Left renal cortex interstitium (tissue), 4 donors: ENCODE measurements at regions not wholly inside any gene's neighbourhood (a gene's known extent, or its start where the extent isn't known, plus 50 kb on each side); places are given as distances from the start of the nearest gene placed in this dataset.
"Not testable (repeated sequence)": the region's sequence is repeated elsewhere in the genome, so short reads cannot be mapped to it uniquely, and the experiment has no call there.

ENCODE experiments used
- DNase-seq, 4 donors: peaks; one replicate each; pipeline ENCODE4 v3.0.0-alpha.2; 2013; ENCODE audit warnings: low read depth in 4 of 4, low spot score in 2 of 4, missing footprints in 1 of 4

DNA sequence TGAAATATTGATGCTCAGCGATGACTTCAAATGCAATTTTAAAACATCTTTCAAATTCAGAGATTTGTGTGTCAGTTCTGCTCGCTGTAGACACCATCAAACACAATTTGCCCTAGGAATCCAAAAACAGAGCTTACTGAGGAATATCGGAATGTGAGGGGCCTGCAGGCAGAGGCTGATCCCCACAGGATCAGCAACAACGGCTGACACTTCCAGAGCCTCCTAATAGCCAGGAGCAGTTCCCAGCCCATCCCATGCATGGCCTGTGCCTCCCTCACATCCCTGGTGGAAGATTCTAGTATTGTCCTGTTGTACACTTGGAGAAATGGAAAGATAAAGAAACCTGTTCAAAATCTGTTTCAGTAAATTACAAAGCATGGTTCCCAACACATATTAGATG, 129.7 kb upstream of the VWC2 start:
- no peak for DNase-seq

DNA sequence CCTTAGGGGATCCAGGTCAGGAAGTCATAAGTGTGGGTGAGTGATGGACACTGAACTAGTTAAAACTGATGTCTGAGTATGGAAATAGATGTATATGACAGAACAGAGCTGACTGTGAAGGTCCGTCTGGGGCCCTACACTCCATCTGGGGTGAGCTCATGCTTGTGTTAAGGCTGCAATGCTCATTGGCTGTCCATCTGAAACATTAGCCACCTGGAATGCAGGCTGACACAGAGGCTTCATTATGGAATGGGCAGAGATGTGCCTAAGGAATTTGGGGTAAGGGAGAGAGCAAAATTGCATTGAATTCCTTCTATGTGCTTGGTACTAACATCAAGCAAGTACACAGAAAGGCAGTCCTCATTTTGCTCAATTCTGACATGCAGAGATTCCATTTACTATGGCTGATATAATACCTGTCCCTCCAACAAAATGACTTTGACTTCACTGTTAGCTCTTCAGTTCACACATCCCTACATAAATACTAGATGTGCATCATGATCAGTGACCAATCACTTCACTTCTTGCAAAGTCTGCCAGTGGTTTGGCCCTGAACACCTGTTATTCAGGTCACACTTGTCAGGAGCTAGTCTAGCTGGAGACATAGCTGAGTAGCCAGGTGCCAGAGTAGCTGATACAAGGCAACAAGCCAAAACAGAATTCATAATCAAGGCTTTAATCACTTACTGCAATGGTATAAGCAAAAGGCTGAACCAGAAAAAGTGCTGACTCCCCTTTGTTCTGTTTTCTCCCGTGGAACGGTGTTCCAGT, 128.9 kb upstream of the VWC2 start:
- DNase-seq: no peak

DNA sequence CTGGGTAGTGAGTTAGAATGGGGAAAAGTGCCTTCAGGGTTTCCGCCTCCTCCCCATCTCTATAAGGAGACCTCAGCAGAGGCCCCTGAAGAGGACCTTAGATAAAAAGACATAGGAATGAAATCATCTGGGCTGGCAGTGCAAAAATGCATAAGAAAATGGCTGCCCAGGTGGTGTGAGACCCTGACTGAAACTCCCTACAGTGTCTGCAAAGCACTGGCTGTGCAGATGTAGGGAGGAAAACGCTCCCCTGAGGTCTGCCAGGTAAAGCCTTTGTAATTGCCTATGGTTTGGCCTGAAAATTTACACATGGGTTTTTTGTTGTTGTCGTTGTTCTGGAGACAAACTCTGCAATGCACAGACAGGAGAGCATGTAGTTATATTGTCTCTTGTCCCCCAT, 128.1 kb upstream of the VWC2 start:
- DNase-seq: no peak

DNA sequence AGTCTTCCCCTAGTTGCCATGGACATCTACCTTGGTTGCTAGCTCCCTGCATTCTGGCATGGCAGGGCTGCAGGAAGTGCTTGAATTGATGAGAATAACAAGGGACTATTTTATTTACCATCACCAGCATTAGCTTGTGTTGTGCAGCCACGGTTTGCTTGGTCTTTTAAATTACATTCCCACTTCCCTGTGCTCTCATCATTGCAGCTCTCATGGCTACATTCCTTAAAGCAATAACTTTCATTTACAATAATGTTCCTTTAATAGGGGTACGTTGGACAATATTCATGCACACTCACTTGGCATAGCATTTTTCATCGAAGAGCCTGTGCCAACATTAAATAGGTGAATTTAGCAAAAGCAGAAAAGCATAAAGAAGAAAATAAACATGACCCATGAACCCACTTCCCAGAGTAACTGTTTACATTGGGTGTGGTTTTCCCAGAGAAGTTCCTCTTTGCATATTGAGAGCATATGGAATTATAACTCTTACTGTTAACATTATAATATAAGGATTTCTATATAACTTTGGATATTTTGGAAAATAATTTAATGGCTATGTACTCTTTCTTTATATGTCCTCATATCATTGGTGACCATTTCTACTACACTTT, 113.2 kb upstream of the VWC2 start:
- DNase-seq: no peak

DNA sequence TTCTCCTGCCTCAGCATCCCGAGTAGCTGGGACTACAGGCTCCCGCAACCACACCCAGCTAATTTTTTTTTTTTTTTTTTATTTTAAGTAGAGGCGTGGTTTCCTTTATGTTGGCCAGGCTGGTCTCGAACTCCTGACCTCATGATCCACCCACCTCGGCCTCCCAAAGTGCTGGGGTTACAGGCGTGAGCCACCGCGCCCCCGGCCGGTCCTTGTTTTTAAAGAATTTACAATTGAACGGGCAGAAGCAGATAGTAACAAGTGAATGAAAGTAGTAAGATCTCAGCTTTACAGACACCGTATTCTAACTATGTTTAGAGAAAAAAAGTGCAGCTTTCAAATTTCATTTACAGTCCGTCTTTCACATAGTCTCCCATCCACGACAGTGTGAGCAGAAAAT, 112.5 kb upstream of the VWC2 start:
- DNase-seq: no peak

DNA sequence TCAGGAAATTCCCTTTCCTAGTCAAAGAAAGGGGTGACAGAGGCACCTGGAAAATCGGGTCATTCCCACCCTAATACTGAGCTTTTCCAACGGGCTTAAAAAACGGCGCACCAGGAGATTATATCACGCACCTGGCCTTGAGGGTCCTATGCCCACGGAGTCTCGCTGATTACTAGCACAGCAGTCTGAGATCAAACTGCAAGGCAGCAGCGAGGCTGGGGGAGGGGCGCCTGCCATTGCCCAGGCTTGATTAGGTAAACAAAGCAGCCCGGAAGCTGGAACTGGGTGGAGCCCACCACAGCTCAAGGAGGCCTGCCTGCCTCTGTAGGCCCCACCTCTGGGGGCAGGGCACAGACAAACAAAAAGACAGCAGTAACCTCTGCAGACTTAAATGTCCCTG, 107.5 kb upstream of the VWC2 start:
- not testable (repeated sequence) for DNase-seq

DNA sequence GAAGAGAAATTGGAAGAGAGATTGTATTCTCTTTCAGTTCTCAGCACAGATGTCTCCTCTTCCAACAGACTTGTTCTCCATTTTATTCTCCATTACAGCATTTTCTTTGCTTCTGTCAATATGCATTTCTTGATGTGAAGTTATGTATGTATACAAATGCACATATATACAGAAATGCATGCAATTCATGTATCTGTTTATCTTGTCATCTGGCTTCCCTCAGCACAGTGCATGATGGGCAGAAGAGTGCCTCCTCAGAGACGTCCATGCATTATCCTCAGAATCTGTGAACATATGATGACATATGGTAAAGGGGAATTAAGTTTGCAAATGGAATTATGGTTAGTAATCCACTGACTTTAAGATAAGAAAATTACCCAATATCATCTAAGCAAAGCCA, 106.7 kb upstream of the VWC2 start:
- DNase-seq: no peak

DNA sequence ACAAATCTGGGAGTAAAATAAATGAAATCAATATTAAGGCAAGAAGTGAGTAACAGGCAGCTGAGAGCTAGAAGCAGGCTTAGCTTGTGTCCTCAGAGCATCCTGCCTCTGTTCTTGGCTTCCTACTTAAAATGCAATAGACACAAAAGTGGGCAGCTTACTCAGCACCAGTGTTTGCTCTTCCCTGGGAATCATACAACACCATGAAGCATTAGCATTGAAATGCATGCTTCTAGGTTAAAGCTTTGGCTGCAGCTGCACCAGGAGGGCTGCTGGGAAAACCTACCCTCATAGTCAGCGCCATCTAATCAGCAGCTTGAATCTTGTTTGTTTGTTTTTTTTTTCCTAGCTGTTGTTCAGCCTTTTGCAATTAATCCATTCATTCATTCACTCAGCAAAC, 104.2 kb upstream of the VWC2 start:
- no peak for DNase-seq

DNA sequence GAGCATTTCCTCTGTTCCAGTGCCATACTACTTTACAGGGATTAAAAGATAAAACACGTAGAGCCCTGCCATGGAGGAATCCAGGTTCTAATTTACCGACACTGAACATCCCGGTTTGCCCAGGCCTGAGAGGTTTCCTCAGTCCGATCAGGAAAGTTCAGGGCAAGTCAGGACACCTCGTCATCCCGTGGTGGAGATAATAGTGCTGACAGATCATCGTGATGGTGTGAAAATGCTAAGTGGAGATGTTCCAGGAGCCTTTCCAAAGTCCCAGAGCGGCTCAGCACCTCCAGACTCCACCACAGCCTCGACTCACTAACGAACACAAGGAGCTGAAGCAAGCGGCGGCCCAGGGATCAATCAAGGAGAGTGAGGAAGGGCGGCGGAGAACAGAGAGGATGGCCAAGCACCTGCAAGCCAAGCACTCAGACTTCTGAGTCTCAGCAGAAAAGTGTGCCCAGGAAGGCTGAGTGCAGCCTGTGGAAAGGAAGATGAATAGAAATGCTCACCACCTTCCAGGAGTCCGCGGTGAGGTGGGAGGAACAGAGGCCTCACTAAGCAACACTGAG, 103.7 kb upstream of the VWC2 start:
- DNase-seq: no peak

DNA sequence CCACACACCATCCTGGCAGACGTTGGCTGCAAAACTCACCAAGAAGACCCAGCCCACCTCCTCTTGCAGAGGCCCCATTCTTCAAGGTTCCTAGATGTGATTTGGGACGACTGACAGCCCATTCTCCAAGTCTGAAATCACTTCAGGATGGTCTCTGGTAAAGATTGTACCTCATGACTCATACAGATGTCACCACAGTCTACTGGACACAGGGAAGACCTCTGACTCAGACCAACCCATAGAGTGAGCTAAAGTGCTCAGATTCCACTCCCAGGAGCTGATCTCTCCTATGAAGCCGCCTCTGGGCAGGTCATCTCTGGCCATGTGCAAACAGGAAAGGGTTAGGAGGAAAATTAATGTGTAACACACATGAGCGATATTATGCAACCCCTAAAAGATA, 102.4 kb upstream of the VWC2 start:
- no peak for DNase-seq

DNA sequence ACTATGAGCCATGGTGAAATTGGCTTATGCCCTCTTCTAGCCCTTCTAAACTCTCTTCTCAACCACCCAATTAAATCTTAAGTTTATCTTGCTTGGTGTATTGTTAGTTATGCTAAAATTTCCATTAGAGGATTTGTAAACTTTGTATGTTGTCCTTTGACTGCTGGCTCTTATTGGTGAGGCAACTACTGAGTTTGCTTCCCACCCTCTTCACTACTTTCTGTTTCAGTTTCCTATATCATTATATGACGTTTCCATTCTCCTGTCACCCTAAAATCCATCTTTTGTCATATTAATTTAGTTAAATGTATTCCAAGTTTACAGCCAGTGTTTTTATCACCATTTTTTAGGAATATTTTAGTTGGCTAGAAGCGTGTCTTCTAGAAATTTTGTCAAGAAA, 80.9 kb upstream of the VWC2 start:
- DNase-seq: no peak

DNA sequence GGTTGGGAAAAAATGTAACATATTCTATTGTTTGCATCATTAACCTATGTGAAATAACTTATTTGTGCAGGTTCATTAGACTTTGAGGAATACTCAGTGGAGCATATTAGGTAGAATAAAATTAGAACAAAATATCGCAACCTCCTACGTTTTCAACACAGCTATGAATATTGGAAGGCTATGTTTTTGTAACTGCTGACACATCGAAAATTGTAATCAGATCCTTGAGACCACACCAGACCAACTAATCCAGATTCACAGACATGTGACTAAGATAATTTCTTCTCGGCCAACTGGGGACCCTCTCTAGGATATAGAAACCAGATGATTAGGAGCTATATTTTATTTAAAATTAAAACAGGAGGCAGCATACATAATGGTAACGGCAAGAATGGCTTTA, 77.5 kb upstream of the VWC2 start:
- no peak for DNase-seq

DNA sequence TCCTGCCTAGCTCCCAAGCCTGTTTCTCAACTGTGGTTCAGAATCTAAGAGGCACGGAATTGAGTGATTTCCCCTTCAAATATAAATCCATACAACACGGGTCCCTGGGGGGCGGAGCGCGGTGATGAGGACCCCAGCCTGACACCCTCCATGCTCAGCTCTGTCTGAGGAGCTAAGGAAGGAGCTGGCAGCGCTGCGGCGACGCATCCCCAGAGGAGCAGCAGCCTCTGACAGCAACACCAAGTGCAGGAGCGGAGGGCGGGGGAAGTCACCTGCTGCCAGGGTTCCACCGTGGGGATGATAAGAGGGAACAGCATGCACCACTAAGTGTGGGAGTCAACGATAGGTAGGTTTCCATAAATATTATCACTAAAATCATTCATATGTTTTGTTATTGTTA, 72.6 kb upstream of the VWC2 start:
- DNase-seq: no peak

DNA sequence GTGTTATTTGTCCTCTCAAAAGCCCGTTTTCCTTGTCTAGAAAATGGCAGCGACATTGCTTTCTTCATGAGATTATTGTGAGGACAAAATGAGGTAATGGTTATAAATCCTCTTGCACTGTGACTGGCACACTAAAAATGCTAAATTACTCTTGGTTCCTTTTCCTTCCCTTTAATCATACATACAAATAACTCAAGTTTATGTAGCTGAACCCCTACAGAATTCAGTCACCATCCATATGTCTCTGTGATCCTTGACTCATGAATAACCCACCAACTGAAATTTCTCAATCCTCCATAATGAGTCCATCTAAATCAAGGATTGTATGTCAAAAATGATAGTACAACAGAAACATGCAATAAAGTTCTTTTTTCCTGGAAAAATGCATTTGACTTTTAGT, 71.3 kb upstream of the VWC2 start:
- no peak for DNase-seq

DNA sequence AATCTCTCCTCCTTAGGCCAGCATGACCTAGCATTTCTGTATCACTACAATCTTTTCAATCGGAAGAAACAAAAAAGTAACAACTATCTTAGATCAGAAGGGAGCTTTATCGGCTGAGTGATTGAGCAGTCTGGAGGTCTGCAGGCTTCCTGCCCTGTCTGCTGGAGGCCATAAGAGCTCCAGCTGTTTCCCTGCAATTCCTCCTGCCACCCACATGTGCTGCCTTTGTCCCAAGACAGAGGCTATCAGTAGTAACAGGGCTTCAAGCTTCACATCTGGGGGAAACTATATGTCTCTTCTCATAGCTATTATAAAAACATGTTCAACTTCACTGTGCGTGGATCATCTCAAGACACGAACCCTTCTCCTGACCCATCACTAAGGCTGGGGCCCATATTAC, 70.1 kb upstream of the VWC2 start:
- no peak for DNase-seq

DNA sequence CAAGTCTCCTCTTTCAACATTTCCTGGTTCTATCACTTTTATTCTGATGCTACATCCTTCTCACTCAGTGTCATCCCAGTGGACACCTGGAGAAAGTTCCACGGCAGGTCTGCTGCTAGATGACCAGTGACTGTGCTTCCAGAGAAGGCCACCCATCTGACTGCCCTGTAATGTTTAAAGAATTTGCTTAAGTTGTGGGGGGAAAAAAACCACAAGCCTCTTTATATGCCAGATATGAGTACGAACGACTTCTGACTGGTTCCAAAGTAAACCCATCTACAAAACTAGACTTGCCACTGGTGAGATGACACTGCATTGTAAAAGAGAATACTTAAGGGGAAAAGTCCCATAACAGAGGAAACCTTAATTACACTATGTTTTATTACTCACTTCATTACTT, 69.6 kb upstream of the VWC2 start:
- no peak for DNase-seq

DNA sequence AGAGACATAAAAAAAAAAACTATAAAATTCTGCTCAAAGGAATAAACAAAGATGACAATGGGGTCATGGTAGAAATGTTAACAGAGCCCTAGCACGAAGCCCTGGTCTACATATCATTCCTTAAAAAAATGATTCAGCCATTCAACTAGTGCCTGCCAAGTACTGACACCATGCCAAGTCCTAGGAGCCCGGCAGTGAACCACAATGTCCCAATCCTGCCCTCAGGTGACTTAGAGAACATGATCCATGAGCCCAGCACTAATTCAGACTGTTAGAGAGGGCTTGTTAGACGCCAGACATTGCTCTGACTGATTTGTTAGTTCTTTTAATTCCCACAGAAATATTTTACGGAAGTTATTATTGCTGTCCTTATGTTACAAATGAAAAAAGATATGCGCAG, 67.3 kb upstream of the VWC2 start:
- DNase-seq: no peak

DNA sequence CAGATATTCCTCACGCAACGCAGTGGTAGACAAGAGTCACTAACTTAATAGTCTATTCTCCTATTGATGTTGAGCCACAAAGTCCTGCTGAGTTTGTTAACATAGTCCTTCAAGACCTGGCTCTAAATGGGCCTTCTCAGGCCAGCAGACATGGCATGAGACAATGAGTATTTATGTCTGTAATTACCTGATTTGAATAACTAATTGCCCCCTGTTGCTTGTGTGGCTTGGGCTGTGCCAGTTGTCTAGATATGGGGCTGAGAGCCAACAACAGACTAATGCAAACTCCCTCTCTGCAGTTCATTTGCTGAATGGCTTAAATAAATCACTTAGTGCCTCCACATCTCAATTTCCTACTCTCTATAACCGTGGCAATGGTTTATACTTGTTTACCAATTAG, 65.5 kb upstream of the VWC2 start:
- no peak for DNase-seq

DNA sequence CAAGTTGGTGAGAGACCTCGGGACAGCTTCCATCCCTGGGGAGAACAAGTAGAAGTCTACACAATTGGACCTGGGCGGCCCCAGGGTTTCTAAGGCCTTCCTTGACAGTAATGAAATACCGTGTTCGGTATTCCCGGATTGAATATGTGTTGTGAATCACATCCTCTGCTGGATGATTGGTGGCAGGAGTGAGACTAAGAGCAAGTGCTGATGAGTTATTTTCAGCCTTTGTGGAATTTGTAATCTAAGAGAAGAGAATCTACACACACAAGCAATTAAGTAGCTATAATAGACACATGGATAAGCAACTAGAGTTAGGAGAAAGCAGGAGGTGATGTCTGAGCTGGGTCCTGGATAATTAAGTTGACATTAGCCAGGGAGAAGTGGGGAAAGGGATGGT, 64.8 kb upstream of the VWC2 start:
- no peak for DNase-seq

DNA sequence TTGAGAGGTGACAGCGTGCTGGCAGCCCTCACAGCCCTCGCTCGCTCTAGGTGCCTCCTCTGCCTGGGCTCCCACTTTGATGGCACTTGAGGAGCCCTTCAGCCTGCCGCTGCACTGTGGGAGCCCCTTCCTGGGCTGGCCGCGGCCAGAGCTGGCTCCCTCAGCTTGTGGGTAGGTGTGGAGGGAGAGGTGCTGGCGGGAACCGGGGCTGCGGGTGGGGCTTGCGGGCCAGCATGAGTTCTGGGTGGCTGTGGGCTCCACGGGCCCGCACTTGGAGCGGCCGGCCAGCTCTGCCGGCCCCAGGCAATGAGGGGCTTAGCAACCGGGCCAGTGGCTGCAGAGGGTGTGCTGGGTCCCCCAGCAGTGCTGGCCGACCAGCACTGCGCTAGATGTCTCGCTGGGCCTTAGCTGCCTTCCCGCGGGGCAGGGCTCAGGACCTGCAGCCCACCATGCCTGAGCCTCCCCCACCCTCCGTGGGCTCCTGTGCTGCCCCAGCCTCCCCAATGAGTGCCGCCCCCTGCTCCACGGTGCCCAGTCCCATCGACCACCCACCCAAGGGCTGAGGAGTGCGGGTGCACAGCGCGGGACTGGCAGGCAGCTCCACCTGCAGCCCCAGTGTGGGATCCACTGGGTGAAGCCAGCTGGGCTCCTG, 62.2 kb upstream of the VWC2 start:
- DNase-seq: not testable (repeated sequence)

DNA sequence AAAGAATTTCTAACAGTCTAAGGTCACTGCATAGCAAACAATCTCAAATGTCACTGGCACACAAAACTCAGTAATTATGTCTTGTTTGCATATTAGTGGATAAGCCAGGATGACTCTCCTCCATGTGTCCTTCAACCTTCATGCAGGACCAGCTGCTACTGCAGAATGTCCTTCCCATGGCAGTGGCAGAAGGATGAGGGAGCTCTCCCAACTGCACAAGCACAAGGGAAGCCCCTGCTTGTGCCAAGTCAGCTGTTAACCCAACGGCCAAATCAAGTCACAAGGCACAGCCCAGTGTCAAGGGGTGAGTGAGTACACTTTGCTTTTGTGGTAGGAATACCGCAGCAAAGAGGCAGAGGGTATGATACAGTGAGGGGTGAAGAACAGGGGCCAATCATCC, 59.3 kb upstream of the VWC2 start:
- no peak for DNase-seq

DNA sequence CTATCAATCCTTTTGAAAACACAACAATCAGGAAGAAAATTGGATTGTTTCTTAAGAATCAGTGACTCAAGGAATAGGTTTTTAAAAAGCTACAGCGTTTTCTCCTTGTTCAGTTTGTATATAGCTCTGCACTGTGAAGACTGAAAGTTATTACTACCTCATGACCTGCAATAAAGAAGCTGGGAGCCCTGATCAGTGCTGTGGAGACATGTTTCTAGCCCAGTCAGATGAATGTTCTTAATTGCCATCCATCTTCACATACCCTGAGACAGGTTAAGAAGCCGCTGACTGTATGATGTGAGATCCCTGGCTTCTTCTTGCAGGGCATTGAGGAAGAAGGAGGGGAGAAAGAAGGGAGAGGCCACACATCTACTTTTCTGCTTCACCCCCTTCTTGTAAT, 58.0 kb upstream of the VWC2 start:
- no peak for DNase-seq
